HG03432 (cell line): ENCODE measurements at regions not wholly inside any gene's neighbourhood (a gene's known extent, or its start where the extent isn't known, plus 50 kb on each side); places are given as distances from the start of the nearest gene placed in this dataset.

Experiments
- ATAC-seq: cut with Tn5 transposase; IDR thresholded peaks from one replicate; pipeline ENCODE4 v1.9.1; 2021; ENCODE audit warnings: mild to moderate bottlenecking, moderate library complexity; ENCODE audit not compliant: unreplicated experiment

DNA sequence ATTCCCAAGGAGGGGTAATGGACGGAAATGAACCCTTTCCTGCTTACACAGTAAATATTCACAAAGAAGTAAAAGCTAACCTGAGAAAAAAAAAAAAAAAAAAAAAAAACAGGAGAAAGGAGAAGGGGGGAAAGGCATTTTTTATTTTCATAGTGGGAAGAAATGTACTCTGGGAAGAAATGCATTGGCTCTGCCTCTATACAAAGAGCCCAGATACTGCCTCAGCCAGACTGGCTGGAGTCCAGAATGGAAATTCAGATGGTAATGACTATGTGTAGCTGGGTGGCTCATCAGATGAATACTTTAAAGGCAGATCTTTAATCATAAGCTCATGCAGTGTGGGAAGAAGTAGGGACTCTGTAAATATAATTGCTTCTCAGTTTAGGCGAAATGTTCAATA lies 124.9 kb upstream of the ZNF608 start:
- no peak for ATAC-seq

DNA sequence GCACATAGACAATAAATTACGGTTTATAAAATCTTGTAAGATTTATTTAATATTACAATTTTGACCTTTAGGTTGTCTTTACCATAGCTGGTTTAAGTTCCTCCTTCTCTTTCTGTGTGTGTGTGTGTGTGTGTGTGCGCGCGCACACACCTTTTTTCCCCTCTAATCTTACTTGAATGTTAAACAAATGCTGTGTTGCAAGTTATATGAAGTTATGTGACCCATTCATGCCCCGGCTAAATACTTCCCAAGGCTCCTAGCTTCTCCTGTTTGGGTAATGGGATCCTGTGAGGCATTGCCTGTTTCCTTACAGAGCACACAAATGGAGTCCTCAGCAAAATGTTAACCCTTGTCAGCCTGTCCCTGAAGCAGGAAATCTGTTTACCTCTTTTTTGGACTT lies 125.6 kb upstream of the ZNF608 start:
- no peak for ATAC-seq

DNA sequence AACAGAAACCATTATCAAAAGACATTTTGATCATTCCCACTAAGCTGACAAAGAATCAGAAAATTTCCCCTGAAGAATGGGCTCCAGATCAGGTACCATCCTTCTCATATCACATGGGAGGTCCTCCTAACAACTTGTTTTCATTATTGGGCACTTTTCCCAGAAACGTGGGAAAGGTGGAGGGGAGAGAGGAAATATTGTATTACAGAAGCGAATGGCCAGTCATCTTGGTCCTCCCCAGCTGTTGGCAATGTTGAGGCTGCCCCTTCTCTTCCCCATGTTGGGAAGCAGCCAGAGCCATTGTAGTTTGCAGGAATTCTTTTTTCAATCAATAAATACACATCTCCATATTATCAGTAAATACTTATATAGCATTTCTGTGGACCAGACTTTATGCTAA lies 126.2 kb upstream of the ZNF608 start:
- no peak for ATAC-seq

DNA sequence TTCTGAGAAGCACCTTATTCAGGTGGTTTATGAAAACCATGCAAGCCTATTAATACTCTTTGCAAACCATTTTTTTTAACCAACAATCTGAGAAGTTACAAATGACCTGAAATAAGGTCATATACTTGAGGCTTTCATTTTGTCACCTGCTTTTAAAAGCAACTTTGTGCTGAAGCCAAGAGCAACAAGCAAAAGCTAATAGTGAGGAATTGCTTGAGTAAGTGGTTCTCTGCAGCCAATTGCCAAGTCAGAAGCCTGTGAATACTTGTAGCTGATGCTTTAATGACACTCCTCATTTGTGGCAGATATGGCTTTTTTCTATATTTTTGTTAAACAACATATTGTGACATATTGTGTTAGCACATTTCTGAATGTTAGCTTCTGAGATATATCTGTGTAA lies 126.7 kb upstream of the ZNF608 start:
- no peak for ATAC-seq

DNA sequence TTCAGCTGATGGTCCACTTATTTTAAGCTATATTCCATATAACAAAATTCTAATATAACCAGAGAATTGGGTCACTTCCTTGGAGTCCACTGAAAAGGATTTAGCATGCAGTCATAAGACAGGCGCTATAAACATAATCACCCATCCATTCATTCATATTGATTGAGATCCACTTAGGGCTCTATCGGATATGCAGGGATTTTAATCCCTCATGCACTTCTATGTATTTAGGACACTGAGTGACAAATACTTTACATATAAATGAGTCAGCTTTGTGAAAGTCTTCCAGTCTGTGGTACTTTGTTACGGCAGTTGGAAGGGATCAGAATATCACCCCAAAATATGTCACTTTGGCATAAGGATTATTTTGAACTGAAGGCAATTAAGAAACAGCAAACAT lies 127.3 kb upstream of the ZNF608 start:
- no peak for ATAC-seq

DNA sequence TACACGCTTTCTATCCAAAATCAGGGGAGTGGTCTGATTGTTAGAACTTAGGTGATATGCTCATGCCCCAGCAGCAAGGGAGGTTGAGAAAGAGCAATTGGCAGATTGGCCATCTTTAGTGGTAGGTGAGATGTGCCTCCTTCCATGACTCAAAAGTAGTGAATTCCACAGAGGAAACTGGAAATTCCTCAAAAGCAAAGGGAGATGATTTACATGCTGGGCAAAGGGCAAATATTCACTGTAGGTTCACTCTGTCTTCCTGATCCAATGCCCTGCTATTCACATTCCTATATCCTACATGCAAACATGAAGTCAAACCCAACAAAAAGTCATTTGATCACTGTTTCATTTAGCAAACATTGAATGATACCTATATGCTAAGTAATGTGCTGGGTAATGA lies 130.1 kb upstream of the ZNF608 start:
- ATAC-seq: no peak

DNA sequence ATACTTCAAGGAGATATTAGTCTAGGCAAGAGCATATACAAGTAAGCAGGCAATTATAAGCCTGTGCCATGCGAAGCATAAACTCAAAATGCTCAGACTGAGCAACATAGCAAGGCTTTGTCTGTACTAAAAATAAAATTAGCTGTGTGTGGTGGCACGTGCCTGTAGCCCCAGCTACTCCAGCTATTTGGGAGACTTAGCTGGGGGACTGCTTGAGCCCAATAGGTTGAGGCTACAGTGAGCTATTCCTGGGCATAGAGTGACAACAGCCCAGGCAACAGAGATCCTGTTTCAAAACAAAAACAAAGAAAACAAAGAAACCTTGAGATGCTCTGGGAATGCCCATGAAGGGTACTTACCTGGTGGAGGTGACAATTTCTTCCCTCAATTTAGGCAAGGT lies 130.5 kb upstream of the ZNF608 start:
- ATAC-seq: no peak

DNA sequence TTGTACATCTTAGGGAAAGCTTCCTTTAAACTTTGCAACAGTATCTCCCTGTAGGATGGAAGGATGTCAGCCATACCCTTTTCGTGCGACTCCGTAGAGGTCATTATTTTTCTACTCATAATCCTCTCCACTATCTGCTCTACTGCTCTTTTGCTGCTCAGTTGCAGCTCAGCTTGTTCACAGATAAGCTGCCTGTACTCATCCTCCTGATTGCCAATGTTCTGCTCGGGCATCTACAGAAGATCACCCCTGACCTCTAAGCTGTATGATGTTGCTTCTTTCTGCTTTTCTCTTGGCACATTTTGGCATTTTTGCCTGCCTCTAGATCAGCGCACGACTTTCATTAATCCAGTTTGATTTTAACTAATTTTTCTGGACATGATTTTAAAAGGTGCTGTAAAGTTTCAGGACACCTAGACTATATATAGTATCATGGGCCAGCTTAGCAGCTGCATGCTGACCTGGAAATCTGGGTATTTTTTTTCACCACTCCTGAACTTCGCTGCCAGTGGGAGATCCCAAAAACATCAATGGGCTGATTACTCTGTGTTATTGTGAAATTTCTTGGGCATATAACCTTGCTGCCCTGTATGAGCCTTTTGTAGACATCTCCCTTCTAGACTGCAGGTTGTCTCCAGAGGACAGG lies 131.2 kb upstream of the ZNF608 start:
- ATAC-seq: no peak

DNA sequence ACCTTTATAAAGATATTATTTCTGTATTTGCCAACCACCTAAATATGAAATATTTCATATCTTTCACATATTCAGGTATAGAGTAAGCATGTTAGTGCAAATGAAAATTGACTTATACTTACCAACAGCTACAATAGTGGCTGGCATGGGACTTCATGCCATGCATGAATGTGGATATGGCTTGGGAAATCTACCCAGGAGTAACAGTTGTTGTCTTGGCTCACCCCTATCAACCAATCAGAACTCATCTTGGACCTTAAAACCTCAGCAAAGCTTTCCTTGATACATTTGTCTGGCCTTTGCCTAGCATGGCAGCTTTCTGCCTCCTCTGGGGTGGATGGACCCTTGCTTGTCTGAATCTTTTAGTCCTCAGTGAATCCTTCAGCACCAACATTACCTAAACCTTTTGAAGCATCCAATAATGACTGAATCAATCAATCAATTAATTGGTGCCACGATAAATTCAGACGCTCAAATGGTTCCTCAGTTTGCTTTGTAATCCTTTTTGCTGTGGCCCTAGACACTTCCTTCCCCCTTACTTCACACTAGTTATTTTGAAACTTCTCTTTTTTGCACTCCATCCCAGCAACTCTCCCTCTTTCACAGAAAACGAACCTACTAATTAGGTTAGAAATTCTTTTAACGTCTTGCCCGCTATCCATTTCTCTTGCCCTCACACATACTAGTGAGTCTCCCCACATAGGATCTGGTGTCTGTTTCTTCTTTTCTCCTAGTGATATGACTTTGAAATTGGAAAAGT lies 132.3 kb upstream of the ZNF608 start:
- ATAC-seq: no peak

DNA sequence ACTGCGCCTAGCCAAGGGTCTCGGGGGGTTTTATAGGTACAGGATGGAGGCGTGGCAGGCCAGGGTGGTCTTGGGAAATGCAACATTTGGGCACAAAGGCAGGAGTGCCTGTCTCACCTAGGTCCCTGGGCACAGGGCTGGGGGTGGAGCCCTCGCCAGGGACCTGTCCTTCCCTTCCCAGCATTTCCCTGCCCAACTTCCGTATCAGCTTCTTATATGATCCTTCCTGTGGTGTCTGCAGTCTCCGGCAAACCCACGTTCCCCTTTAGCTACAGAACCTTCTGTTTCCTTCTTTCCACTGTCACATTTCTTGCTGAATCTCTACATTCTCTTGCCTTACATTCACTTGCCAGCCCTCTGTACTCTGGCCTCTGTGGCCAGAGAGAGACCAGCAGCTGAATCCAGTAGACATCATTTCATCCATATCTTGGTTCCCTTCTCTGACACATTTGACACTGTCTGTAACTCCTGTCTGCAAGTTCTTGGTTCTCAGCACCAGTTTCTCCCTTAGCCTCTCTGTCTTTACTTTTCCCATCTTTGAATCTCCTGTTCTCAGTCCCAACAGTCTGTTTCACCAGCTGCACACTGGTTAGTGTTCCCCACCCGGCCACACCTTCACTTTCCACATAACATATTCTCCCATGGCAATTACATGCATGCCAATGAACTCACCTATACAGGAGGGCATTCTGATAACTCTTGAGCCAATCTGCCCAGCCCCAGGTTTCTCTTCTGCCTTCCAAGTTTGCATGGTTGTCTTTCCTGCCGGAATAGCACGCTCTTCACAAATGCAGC lies 134.7 kb upstream of the ZNF608 start:
- ATAC-seq: no peak

DNA sequence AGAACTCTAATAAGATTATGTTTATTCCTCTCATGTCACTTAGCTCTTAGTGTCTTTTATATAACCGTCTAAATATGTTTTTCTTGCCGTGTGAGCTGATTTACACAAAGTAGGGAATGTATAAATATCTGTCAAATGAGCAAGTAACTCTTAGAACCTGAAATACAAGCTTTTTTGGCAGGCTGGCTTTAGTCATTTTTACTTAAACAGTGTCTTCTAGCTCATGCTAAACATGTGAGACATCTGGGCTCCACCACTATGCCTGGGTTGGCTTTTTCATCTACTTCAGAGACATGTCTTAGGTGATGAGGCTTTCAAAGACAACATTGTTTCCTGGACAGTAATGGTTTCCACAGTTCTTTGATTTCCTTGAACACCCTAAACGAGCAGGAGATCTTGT lies 137.2 kb upstream of the ZNF608 start:
- no peak for ATAC-seq

DNA sequence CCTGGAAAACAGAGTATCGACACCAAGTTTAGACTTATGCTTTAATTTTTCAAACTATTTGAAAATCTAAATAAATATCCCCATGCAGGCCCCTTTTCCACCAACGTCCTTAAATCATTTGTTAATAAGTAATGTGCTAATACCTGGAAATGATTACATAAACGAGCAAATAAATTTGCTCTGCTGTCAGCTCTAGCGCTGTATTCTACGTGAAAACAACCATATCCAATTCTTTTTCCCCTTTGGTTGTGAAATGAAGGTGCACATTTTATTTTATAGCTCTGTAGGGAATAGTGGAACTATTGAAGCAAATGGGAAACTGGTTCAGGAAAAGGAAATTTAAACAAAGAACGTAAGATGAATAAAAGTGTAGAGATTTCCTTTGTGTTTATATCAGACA lies 137.7 kb upstream of the ZNF608 start:
- no peak for ATAC-seq

DNA sequence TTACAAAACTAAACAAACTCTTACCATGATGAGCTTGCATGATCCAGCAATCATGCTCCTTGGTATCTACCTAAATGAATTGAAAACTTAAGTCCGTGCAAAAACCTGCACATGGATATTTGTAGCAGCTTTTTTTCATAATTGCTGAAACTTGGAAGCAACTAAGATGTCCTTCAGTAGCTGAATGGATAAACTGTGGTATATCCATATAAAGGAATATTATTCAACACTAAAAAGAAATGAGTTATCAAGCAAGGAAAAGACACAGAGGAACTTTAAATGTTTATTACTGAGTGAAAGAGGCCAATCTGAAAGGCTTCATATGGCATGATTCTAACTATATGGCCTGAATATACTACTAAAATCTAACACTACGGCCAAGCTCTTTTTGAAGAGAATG lies 139.1 kb upstream of the ZNF608 start:
- no peak for ATAC-seq

DNA sequence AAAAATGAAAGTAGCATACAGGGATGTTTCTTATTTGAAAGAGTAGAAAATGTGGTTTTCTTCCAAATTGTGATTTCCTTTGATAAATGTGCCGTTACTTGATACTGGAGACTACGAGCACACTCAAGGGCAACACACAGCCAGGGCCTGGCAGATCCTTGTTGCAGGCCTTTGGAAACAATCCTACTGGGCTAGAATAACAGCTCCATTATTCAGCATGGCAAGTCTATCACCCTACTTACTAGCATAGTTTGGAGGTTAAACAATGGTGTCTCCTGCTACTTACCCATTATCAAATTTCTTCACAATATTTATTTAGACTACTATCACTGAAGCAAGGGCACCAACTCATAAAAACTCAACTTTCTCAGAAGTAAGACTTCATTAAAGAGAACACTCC lies 140.8 kb upstream of the ZNF608 start:
- no peak for ATAC-seq

DNA sequence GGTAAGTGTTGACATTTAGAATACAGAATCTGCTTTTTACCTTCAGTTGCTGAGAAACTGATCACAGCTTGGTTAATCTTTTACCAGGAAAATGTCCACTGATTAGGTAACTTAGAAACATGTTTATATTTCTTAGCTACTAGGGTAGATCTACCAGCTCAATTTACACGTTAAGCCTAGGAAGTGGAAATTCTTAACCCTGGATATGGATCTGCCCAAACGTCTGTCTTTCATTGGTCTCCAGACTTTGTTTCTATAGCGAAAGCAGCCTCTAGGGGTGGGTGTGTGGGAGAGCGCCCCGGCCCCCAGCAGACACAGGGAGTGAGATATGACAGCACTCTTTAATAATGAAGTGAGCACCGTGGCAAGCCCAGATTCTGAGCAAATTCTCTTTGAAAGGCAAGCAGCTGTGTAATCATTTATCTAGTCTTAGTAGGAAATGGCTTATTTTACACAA lies 141.6 kb upstream of the ZNF608 start:
- ATAC-seq: no peak

DNA sequence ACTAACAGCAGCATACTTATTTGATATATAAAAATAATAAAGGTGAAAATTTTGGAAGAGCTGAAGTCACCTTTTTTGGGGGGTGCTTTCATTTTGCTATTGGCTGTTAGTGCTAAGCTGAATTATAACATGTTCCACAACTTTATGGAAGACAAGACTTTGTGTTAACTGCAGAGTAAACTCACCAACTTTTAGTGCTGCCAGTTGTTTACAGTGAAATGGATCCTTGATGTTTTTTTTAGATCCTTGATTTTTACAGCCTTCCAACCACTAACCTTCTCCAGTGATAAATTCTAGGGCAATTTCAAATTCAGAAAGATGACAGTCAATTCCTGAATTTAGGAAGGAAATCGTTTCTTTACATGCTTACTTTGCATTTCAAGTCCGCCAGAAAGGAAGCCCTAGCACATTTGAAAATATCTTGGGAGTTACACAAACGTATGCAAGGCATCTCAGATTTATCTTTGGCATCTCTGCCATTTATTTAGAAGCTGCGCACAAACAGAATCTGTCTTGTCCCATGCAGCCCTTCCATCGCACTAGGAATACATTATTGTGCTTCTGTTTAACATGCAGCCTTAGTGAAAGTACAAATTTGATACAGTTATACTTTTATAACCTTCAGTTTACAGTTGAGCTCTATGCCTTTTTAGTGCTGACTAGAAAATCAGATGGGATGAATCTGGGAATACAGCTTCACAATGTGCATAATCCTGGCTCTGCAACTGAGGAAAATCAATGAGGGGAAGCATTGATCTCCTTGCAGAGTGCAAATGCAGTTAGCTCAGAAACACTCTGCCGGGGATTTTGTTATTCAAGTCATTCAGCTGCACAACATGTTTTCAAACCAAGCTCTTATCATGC lies 142.4 kb upstream of the ZNF608 start:
- ATAC-seq: no peak

DNA sequence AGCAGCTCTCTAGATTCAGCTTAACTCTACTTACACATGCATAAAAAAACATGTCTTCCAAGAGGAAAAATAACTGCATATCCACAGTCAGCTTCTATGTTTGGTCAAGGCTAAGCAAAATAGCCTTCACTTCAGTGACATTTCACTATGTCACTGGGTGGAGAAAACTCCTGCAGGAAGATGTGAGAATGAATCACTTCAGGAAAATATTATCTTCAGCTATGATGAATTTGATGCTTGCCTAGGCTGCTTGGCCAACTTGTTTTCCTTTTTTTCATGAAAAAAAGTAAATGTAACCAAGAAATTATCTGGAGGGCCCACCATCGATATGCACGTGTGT lies 143.0 kb upstream of the ZNF608 start:
- ATAC-seq: no peak

DNA sequence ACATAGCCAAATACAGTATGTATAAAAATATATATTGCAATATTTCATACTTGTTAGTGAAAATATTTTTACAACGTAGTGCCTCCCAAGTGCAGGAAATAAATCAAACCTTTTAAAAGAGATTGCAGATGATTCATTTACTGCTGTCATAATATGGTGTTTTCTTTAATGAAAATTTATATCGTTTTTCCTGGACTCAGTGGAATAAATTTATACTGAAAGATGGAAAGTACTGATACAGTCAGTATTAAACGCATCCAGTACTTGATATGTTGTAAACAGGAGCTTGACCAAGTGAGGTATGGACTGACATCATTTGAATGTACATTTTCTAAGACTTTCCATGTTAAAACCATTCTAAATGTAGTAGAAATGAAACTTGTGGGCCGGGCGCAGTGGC lies 143.4 kb upstream of the ZNF608 start:
- ATAC-seq: no peak

DNA sequence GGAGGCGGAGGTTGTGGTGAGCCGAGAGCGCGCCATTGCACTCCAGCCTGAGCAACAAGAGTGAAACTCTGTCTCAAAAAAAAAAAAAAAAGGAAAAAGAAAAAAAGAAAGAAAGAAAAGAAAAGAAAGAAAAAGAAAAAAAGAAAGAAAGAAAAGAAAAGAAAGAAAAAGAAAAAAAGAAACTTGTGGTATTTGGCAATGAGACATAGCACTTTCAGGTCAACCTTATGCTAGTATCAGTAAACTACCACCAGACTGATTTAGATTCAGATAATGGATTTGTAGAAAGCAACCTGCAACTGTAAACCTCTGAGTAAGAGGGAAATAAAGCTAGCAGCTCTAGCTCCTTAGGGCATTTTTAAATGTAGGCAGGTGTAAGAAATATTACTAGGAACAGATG lies 144.0 kb upstream of the ZNF608 start:
- peak; percentile 54 for ATAC-seq

DNA sequence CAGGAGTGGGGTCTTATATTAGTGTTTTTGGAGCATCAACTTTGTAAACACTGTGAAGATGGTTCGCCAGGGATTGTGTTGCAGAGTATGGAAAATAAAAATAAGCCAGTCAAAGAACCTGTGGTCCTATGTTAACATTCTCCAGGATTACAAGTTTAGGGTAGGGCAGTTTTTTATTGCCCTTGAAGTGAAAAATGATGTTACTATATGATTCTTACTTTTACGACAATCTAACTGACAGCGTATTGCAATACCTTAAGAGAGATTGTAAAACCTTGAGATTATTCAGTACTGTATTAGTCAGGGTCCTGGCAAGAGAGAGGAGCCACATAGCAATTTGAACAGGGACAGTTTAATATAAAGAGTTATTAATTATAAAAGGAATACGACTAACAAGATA lies 144.7 kb upstream of the ZNF608 start:
- no peak for ATAC-seq

DNA sequence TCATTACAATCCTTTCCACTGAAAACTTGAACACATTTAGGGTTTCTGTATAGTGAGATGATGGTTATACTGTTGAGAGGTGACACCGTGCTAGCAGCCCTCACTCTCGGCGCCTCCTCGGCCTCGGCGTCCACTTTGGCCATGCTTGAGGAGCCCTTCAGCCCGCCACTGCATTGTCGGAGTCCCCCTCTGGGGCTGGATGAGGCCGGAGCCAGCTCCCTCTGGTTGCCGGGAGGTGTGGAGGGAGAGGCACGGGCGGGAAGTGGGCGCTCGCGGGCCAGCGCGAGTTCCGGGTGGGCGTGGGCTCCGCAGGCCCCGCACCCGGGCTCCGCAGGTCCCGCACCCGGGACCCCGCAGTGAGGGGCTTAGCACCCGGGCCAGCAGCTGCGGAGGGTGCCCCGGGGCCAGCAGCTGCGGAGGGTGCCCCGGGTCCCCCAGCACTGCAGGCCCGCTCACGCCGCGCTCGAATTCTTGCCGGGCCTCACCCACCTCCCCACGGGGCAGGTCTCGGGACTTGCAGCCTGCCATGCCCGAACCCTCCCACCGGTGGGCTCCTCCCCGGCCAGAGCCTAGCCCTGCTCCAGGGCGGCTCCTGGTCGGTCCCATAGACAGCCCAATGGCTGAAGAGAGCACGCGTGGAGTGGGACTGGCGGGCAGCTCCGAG lies 145.9 kb upstream of the ZNF608 start:
- ATAC-seq: no peak
